ENCODE measurements at regions not wholly inside any gene's neighbourhood (a gene's known extent, or its start where the extent isn't known, plus 50 kb on each side); places are given as distances from the start of the nearest gene placed in this dataset.

DNA sequence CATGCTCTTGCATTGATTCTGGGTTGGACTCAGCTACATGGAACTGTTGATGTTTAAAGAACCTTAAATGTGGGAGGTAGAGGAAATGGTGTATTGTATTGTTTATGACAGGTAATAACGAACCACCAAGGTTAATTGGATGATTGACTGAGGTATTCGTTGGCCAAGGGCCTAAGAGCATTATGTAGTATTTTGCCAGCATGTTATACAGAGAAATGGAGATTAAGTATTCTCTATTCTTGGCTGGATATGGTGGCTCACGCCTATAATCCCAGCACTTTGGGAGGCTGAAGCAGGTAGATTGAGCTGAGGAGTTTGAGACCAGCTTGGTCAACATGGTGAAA is 59.0 kb upstream of the CDK20 start:
- Mint-ChIP-seq H3K27me3 (ENCODE audit: low read depth) (peaks cover 4% of the 10 kb centered on the region), H3K9me3 (peaks cover 21 to 24% of the 10 kb centered on the region in 2 experiments), H3K27ac (no peak overlapping the region), H3K4me3 (no peak overlapping the region), H3K36me3 (ENCODE audit: insufficient read depth in 1 of 3, low read depth in 3 of 3) (peaks cover 13 to 25% (median 16%) of the 10 kb centered on the region in 3 experiments), H3K4me1 (peaks cover 7 to 9% of the 10 kb centered on the region in 2 experiments)
- Histone ChIP-seq H4K20me1 (ENCODE audit: control insufficient read depth, insufficient read depth, insufficient read length) (no peaks in the 10 kb centered on the region), H2BK12ac (ENCODE audit: insufficient read length, low read depth, low read length) (no peak overlapping the region), H3K9ac (ENCODE audit: extremely low read depth, insufficient read length, low read length) (no peak overlapping the region), H2BK120ac (ENCODE audit: low read depth, low read length, poor library complexity, severe bottlenecking) (no peak overlapping the region), H3K27me3 (ENCODE audit: insufficient read depth, low read length) (no peaks in the 10 kb centered on the region), H3K9me3 (ENCODE audit: control insufficient read depth, low read depth, low read length) (no peaks in the 10 kb centered on the region), H3K23ac (ENCODE audit: insufficient read length, low read depth, low read length) (no peak overlapping the region), H3K14ac (ENCODE audit: insufficient read depth, low read length) (no peak overlapping the region), H2BK20ac (ENCODE audit: low read depth, low read length, poor library complexity, severe bottlenecking) (no peak overlapping the region), H3K4ac (ENCODE audit: low read depth, low read length) (no peak overlapping the region), H2BK15ac (ENCODE audit: low read depth, low read length) (no peak overlapping the region), H3K27ac (ENCODE audit: insufficient read length, low read depth, low read length) (no peak overlapping the region), H2AK5ac (ENCODE audit: insufficient read length, low read length) (no peak overlapping the region), H4K91ac (ENCODE audit: insufficient read length, low read depth, low read length) (no peak overlapping the region), H3T11ph (ENCODE audit: low read length) (no peak overlapping the region), H3K18ac (ENCODE audit: insufficient read length, low read depth, low read length) (no peak overlapping the region), H4K8ac (replicated peaks; ENCODE audit: insufficient read length, low read depth, low read length) (no peak overlapping the region), H3K56ac (ENCODE audit: insufficient read length, low read depth, low read length) (no peak overlapping the region), H3K23me2 (ENCODE audit: insufficient read length, low read depth, low read length, poor library complexity, severe bottlenecking) (no peaks in the 10 kb centered on the region), H3K4me1 (ENCODE audit: insufficient read depth, low read length) (no peaks in the 10 kb centered on the region), H4K5ac (ENCODE audit: insufficient read length, low read depth, low read length) (no peak overlapping the region), H2AFZ (ENCODE audit: low read length) (no peak overlapping the region), H3K79me1 (ENCODE audit: insufficient read depth, low read depth, low read length, poor library complexity, severe bottlenecking) (no peaks in the 10 kb centered on the region), H3K4me2 (ENCODE audit: insufficient read depth, insufficient read length, low read length) (no peak overlapping the region), H2BK5ac (ENCODE audit: insufficient read length, low read length) (no peak overlapping the region), H3K79me2 (ENCODE audit: insufficient read depth, low read length) (no peaks in the 10 kb centered on the region)
- TF ChIP-seq, protein P1, sequence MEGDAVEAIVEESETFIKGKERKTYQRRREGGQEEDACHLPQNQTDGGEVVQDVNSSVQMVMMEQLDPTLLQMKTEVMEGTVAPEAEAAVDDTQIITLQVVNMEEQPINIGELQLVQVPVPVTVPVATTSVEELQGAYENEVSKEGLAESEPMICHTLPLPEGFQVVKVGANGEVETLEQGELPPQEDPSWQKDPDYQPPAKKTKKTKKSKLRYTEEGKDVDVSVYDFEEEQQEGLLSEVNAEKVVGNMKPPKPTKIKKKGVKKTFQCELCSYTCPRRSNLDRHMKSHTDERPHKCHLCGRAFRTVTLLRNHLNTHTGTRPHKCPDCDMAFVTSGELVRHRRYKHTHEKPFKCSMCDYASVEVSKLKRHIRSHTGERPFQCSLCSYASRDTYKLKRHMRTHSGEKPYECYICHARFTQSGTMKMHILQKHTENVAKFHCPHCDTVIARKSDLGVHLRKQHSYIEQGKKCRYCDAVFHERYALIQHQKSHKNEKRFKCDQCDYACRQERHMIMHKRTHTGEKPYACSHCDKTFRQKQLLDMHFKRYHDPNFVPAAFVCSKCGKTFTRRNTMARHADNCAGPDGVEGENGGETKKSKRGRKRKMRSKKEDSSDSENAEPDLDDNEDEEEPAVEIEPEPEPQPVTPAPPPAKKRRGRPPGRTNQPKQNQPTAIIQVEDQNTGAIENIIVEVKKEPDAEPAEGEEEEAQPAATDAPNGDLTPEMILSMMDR (conservative IDR thresholded peaks at IDR 0.05) = no peak
- 100% methylated on average over 1 of the region's 3 CpGs for WGBS (ENCODE audit: extremely low coverage, insufficient read length, low lambda C conversion rate)
- DNase-seq = no peak
